ENCODE measurements at regions not wholly inside any gene's neighbourhood (a gene's known extent, or its start where the extent isn't known, plus 50 kb on each side); places are given as distances from the start of the nearest gene placed in this dataset.

DNA sequence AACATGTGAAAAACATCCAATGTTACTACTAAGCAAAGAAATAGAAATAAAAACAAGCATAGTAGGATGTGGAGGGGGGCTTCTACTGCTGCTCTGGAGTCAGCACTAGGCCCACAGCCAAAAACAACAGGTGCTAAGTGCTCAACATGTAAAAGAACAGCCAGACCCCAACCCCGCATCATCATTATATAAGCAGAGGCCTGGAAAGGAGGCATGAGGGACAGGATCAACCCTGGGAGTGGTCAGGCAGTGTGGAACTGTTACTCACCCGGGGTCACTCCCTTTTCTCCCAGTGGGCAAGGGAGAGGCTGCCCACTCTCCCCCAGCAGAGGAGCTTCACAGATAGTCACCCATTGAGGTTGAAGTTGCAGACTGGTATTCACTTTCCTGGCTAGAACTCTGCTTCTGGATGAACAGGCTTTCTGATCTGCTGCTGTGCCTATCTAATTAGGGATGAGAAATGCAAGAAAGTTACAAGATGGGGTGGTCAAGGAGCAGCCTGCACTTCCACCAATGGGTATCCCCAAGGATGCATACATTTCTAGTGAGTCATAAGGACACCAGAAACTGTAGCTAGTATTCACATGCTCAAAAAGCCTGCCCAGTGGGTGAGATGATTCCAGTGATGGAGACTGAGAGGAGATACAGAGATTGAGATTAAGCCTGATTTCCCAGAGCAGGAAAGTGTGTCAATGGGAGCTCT lies 480.1 kb upstream of the TCF4 start:
- Histone ChIP-seq H3K4me3 (ENCODE audit: severe bottlenecking) (no peak overlapping the region), H3K36me3 (ENCODE audit: low read depth) (no peaks in the 10 kb centered on the region), H3K27ac (ENCODE audit: poor library complexity, severe bottlenecking) (peak overlapping the region; percentile 26), H3K27me3 (ENCODE audit: insufficient read depth, poor library complexity, severe bottlenecking) (no peaks in the 10 kb centered on the region), H3K4me1 (ENCODE audit: insufficient read depth, poor library complexity, severe bottlenecking) (peaks cover 9% of the 10 kb centered on the region), H3K9me3 (ENCODE audit: severe bottlenecking) (no peaks in the 10 kb centered on the region)
- DNase-seq (ENCODE audit: low spot score) (no peak), ATAC-seq (ENCODE audit: low read depth) (peak; percentile 77)
- TF ChIP-seq, protein P1, sequence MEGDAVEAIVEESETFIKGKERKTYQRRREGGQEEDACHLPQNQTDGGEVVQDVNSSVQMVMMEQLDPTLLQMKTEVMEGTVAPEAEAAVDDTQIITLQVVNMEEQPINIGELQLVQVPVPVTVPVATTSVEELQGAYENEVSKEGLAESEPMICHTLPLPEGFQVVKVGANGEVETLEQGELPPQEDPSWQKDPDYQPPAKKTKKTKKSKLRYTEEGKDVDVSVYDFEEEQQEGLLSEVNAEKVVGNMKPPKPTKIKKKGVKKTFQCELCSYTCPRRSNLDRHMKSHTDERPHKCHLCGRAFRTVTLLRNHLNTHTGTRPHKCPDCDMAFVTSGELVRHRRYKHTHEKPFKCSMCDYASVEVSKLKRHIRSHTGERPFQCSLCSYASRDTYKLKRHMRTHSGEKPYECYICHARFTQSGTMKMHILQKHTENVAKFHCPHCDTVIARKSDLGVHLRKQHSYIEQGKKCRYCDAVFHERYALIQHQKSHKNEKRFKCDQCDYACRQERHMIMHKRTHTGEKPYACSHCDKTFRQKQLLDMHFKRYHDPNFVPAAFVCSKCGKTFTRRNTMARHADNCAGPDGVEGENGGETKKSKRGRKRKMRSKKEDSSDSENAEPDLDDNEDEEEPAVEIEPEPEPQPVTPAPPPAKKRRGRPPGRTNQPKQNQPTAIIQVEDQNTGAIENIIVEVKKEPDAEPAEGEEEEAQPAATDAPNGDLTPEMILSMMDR (IDR thresholded peaks at IDR 0.05; ENCODE audit: poor library complexity, severe bottlenecking) = no peak

DNA sequence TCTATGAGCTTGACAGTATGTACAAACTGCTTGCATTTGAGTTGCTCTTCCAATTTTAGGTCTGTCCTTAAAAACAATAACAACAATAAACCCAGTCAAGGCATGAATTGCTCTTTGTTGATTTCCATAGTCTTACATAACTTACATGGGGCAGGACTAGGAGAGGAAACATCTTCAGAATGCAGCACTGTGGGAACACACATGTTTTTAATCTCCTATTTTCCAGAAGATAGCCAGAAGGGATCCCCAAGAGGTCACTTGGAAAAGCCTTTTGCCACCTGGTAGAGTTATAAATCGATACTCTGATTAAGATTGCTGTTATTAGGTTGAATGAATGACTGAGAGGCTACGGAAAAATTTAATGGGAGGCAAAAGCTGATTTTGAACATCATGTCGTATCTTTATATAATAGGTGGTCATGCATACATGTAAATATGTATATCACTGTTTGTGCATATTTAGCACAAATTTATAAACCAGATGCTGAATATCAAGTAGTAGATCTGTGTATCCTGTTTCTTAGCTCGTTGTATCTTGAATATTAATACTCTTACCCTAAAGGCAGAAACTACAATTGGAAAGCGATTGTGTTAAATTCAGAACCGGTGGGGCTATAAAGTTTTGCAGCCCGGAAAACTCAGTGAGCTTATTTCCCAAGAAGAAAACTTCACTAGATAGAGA lies 479.4 kb upstream of the TCF4 start:
- ATAC-seq (ENCODE audit: low read depth) = no peak
- Histone ChIP-seq H3K27me3 (ENCODE audit: insufficient read depth, poor library complexity, severe bottlenecking) (no peaks in the 10 kb centered on the region), H3K27ac (ENCODE audit: poor library complexity, severe bottlenecking) (no peak overlapping the region), H3K36me3 (ENCODE audit: low read depth) (no peaks in the 10 kb centered on the region), H3K4me1 (ENCODE audit: insufficient read depth, poor library complexity, severe bottlenecking) (peaks cover 9% of the 10 kb centered on the region), H3K9me3 (ENCODE audit: severe bottlenecking) (no peaks in the 10 kb centered on the region), H3K4me3 (ENCODE audit: severe bottlenecking) (no peak overlapping the region)
- no peak for DNase-seq (ENCODE audit: low spot score)
- TF ChIP-seq, protein P1 (IDR thresholded peaks at IDR 0.05; ENCODE audit: poor library complexity, severe bottlenecking) = no peak

- DNase-seq (ENCODE audit: low spot score) (no peak), ATAC-seq (ENCODE audit: low read depth) (no peak)
- H3K27me3 ChIP-seq (ENCODE audit: insufficient read depth, poor library complexity, severe bottlenecking) = no peaks in the 10 kb centered on the region
- no peaks in the 10 kb centered on the region for H3K36me3 ChIP-seq (ENCODE audit: low read depth)
- no peak overlapping the region for H3K4me3 ChIP-seq (ENCODE audit: severe bottlenecking)
- H3K9me3 ChIP-seq (ENCODE audit: severe bottlenecking) = no peaks in the 10 kb centered on the region
- TF ChIP-seq, protein P1 (IDR thresholded peaks at IDR 0.05; ENCODE audit: poor library complexity, severe bottlenecking) = no peak
- peaks cover 9% of the 10 kb centered on the region for H3K4me1 ChIP-seq (ENCODE audit: insufficient read depth, poor library complexity, severe bottlenecking)
- no peak overlapping the region for H3K27ac ChIP-seq (ENCODE audit: poor library complexity, severe bottlenecking)
Observed at GRCh38 chr18:56066524-56067213, 478.7 kb upstream of the TCF4 start.

DNA sequence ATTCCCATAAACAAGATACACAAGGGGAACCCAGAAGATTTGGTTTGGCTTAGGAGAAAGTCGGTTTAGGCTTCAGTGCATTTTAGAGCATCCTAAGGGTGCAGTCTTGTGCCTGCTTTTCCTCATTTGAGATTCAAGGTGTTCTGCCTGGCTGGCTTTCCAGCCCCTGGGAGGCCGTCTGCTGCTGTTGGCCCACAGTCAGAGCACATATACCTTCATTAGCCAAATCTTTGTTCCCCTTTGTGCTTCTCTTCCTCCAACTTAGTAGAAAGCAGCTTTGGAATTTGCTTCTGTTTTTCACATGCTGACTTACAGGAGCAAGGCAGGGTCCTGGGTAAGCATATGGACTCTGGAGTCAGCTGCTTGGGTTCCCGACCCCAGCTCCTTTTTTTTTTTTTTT lies 477.1 kb upstream of the TCF4 start:
- H3K27me3 ChIP-seq (ENCODE audit: insufficient read depth, poor library complexity, severe bottlenecking) = no peaks in the 10 kb centered on the region
- H3K4me3 ChIP-seq (ENCODE audit: severe bottlenecking) = no peak overlapping the region
- no peak overlapping the region for H3K27ac ChIP-seq (ENCODE audit: poor library complexity, severe bottlenecking)
- TF ChIP-seq, protein P1 (IDR thresholded peaks at IDR 0.05; ENCODE audit: poor library complexity, severe bottlenecking) = no peak
- no peak for ATAC-seq (ENCODE audit: low read depth)
- H3K36me3 ChIP-seq (ENCODE audit: low read depth) = no peaks in the 10 kb centered on the region
- peaks cover 9% of the 10 kb centered on the region for H3K4me1 ChIP-seq (ENCODE audit: insufficient read depth, poor library complexity, severe bottlenecking)
- DNase-seq (ENCODE audit: low spot score) = no peak
- no peaks in the 10 kb centered on the region for H3K9me3 ChIP-seq (ENCODE audit: severe bottlenecking)
